Osteocyte (in vitro differentiated cells): ENCODE measurements at regions not wholly inside any gene's neighbourhood (a gene's known extent, or its start where the extent isn't known, plus 50 kb on each side); places are given as distances from the start of the nearest gene placed in this dataset.

Experiments
- DNase-seq: peaks from one replicate; pipeline ENCODE4 v3.0.0; 2021; ENCODE audit warnings: mixed read lengths; ENCODE audit not compliant: unreplicated experiment; ENCODE audit errors: extremely low spot score
- H3K27ac Mint-ChIP-seq: one replicate; pipeline ENCODE4 v1.8.0; 2021; ENCODE audit warnings: mild to moderate bottlenecking, mixed read lengths; ENCODE audit not compliant: unreplicated experiment
- H3K27me3 Mint-ChIP-seq: one replicate; pipeline ENCODE4 v1.8.0; 2021; ENCODE audit warnings: mixed read lengths; ENCODE audit not compliant: unreplicated experiment
- H3K36me3 Mint-ChIP-seq: one replicate; pipeline ENCODE4 v1.8.0; 2021; ENCODE audit warnings: mixed read lengths; ENCODE audit not compliant: unreplicated experiment
- H3K4me1 Mint-ChIP-seq: one replicate; pipeline ENCODE4 v1.8.0; 2021; ENCODE audit warnings: mixed read lengths; ENCODE audit not compliant: unreplicated experiment
- H3K4me3 Mint-ChIP-seq: one replicate; pipeline ENCODE4 v1.8.0; 2021; ENCODE audit warnings: mild to moderate bottlenecking, moderate library complexity, mixed read lengths; ENCODE audit not compliant: unreplicated experiment
- H3K9me3 Mint-ChIP-seq: one replicate; pipeline ENCODE4 v1.8.0; 2021; ENCODE audit warnings: mixed read lengths; ENCODE audit not compliant: unreplicated experiment
- CTCF ChIP-seq: fragments of 200-600 bp; sonication (generic); IDR thresholded peaks from 2 replicates; pipeline ENCODE4 v1.5.0; 2021; ENCODE audit warnings: antibody characterized with exemption, mild to moderate bottlenecking, moderate library complexity

GRCh38 chr9:134559013-134559412 lies 82.6 kb upstream of the COL5A1 start:
- no peaks in the 10 kb centered on the region for H3K9me3 Mint-ChIP-seq
- no peak overlapping the region for H3K27ac Mint-ChIP-seq
- H3K36me3 Mint-ChIP-seq = no peaks in the 10 kb centered on the region
- no peak overlapping the region for H3K4me3 Mint-ChIP-seq
- no peaks in the 10 kb centered on the region for H3K27me3 Mint-ChIP-seq
- no peak for TF ChIP-seq CTCF
- peaks cover 13% of the 10 kb centered on the region for H3K4me1 Mint-ChIP-seq
- no peak for DNase-seq

- H3K9me3 Mint-ChIP-seq = no peaks in the 10 kb centered on the region
- H3K36me3 Mint-ChIP-seq = no peaks in the 10 kb centered on the region
- no peak for TF ChIP-seq CTCF
- H3K27me3 Mint-ChIP-seq = no peaks in the 10 kb centered on the region
- H3K4me1 Mint-ChIP-seq = peaks cover 7% of the 10 kb centered on the region
- no peak overlapping the region for H3K4me3 Mint-ChIP-seq
- no peak overlapping the region for H3K27ac Mint-ChIP-seq
- DNase-seq = no peak
Measured at GRCh38 chr9:134560206-134560605, 81.4 kb upstream of the COL5A1 start.

- no peaks in the 10 kb centered on the region for H3K9me3 Mint-ChIP-seq
- H3K27ac Mint-ChIP-seq = no peak overlapping the region
- peaks cover 8% of the 10 kb centered on the region for H3K4me1 Mint-ChIP-seq
- DNase-seq = no peak
- H3K27me3 Mint-ChIP-seq = no peaks in the 10 kb centered on the region
- no peak overlapping the region for H3K4me3 Mint-ChIP-seq
- no peaks in the 10 kb centered on the region for H3K36me3 Mint-ChIP-seq
- TF ChIP-seq CTCF = no peak
Measured at GRCh38 chr9:134560654-134561053, 80.9 kb upstream of the COL5A1 start.

GRCh38 chr9:134561427-134562145 lies 80.0 kb upstream of the COL5A1 start:
- Mint-ChIP-seq H3K4me1 (peaks cover 8% of the 10 kb centered on the region), H3K9me3 (no peaks in the 10 kb centered on the region), H3K36me3 (no peaks in the 10 kb centered on the region), H3K27ac (no peak overlapping the region), H3K27me3 (no peaks in the 10 kb centered on the region), H3K4me3 (no peak overlapping the region)
- TF ChIP-seq CTCF = no peak
- no peak for DNase-seq

- no peak for DNase-seq
- Mint-ChIP-seq H3K4me1 (peaks cover 8% of the 10 kb centered on the region), H3K9me3 (peaks cover 1% of the 10 kb centered on the region), H3K27me3 (no peaks in the 10 kb centered on the region), H3K27ac (no peak overlapping the region), H3K36me3 (no peaks in the 10 kb centered on the region), H3K4me3 (no peak overlapping the region)
- TF ChIP-seq CTCF = no peak
Measured at GRCh38 chr9:134562146-134562849, 79.3 kb upstream of the COL5A1 start.
